Endothelial cell of umbilical vein (primary cell): ENCODE measurements at regions not wholly inside any gene's neighbourhood (a gene's known extent, or its start where the extent isn't known, plus 50 kb on each side); places are given as distances from the start of the nearest gene placed in this dataset.

Source experiments
- BruUV-seq: library from RNA; stranded (reverse); fragments of 400-500 nt; replicated peaks from 2 replicates; lab custom pipeline; 2021; lab: Mats Ljungman, UMichigan
- CTCF ChIA-PET: fragments of 300-600, 350-600 bp; sonication (Branson Sonifier 250); formaldehyde crosslinking; loops from one replicate; lab custom pipeline; 2021; ENCODE audit warnings: antibody characterized with exemption, inconsistent platforms; lab: Charles Lee
- POLR2A ChIA-PET: fragments of 300-600, 350-600 bp; sonication (Branson Sonifier 250); formaldehyde crosslinking; loops from one replicate; lab custom pipeline; 2021; ENCODE audit warnings: antibody characterized with exemption, inconsistent platforms; lab: Charles Lee
- DNase-seq: peaks from one replicate; pipeline ENCODE4 v3.0.0-alpha.2; 2011; ENCODE audit warnings: low read depth, low spot score
- FAIRE-seq: peaks from 2 replicates; lab custom pipeline; 2011; peaks lifted over from hg19 to GRCh38; lab: Jason Lieb, UNC
- H2AFZ ChIP-seq: 2 replicates; pipeline ENCODE4 v1.6.0; 2012; ENCODE audit warnings: low read depth, low read length, control low read depth, inconsistent platforms
- H3K27ac ChIP-seq: 2 replicates; pipeline ENCODE4 v1.5.1; 2011; ENCODE audit warnings: low read depth, mild to moderate bottlenecking, control low read depth, low read length, moderate library complexity; ENCODE audit not compliant: insufficient read depth
- H3K27me3 ChIP-seq, 2 experiments: 2 replicates each; pipeline versions ENCODE4 v1.6.0 to v1.6.1; 2011; ENCODE audit warnings: low read length in 2 of 2, mixed read lengths in 1 of 2; ENCODE audit not compliant: control insufficient read depth in 2 of 2, insufficient read depth in 2 of 2
- H3K36me3 ChIP-seq, 2 experiments: 2 replicates in 1 of 2; 3 replicates in 1 of 2; pipeline ENCODE4 v1.5.1; 2011; ENCODE audit warnings: low read length in 2 of 2, mild to moderate bottlenecking in 1 of 2, moderate library complexity in 1 of 2; ENCODE audit not compliant: control insufficient read depth in 2 of 2, insufficient read depth in 2 of 2; ENCODE audit errors: extremely low read depth in 1 of 2
- H3K4me1 ChIP-seq: 3 replicates; pipeline ENCODE4 v1.5.1; 2011; ENCODE audit warnings: mild to moderate bottlenecking, low read length; ENCODE audit not compliant: control insufficient read depth, insufficient read depth; ENCODE audit errors: extremely low read depth
- H3K4me2 ChIP-seq: 2 replicates; pipeline ENCODE4 v1.6.1; 2011; ENCODE audit warnings: low read length, control low read depth, mixed read lengths; ENCODE audit not compliant: insufficient read depth
- H3K4me3 ChIP-seq, 3 experiments: fragments of 200-600 bp in 1 of 3; sonication (generic), shearing (Covaris generic) in 1 of 3; replicated peaks in 1 of 3; 2 replicates each; pipeline ENCODE4 v1.5.1; 2011 to 2016; ENCODE audit warnings: control low read depth in 3 of 3, low read length in 3 of 3, mild to moderate bottlenecking in 2 of 3, inconsistent platforms in 1 of 3, low read depth in 1 of 3, moderate library complexity in 1 of 3; ENCODE audit not compliant: insufficient read depth in 1 of 3
- H3K79me2 ChIP-seq: 2 replicates; pipeline ENCODE4 v1.6.0; 2012; ENCODE audit warnings: low read length, inconsistent platforms; ENCODE audit not compliant: control insufficient read depth, insufficient read depth
- H3K9ac ChIP-seq: replicated peaks from 2 replicates; pipeline ENCODE3; 2011; ENCODE audit warnings: low read length, control low read depth; ENCODE audit not compliant: insufficient read depth; ENCODE audit errors: extremely low read depth
- H3K9me1 ChIP-seq: replicated peaks from 3 replicates; pipeline ENCODE4 v1.6.0; 2011; ENCODE audit warnings: mild to moderate bottlenecking, low read length; ENCODE audit not compliant: control insufficient read depth, insufficient read depth; ENCODE audit errors: extremely low read depth
- H3K9me3 ChIP-seq: replicated peaks from 2 replicates; pipeline ENCODE4 v1.5.1; 2012; ENCODE audit warnings: low read length, inconsistent platforms; ENCODE audit not compliant: control insufficient read depth, insufficient read depth
- H4K20me1 ChIP-seq: replicated peaks from 2 replicates; pipeline ENCODE3; 2011; ENCODE audit warnings: mild to moderate bottlenecking, low read length; ENCODE audit not compliant: control insufficient read depth, insufficient read depth; ENCODE audit errors: extremely low read depth
- CTCF ChIP-seq, 2 donors: IDR thresholded peaks; 1 replicate in 1 of 2; 2 replicates in 1 of 2; pipeline ENCODE4 v1.5.1; 2011; ENCODE audit warnings: low read length in 2 of 2, mild to moderate bottlenecking in 2 of 2, moderate library complexity in 2 of 2, control low read depth in 1 of 2, inconsistent platforms in 1 of 2, low read depth in 1 of 2; ENCODE audit not compliant: insufficient read depth in 1 of 2; ENCODE audit errors: extremely low read depth in 1 of 2
- EZH2 ChIP-seq: IDR thresholded peaks from 2 replicates; pipeline ENCODE4 v1.6.1; 2012; ENCODE audit warnings: borderline replicate concordance, low read depth, mild to moderate bottlenecking, moderate library complexity, low read length, inconsistent platforms; ENCODE audit not compliant: severe bottlenecking
- FOS ChIP-seq: IDR thresholded peaks from 2 replicates; pipeline ENCODE4 v1.6.1; 2011; ENCODE audit warnings: mild to moderate bottlenecking, low read length, moderate library complexity, borderline replicate concordance; ENCODE audit not compliant: insufficient read depth
- GATA2 ChIP-seq: IDR thresholded peaks from 2 replicates; pipeline ENCODE4 v1.7.0; 2011; ENCODE audit warnings: low read depth, mild to moderate bottlenecking, moderate library complexity, mixed read lengths, low read length; ENCODE audit not compliant: insufficient read length, insufficient read depth
- JUN ChIP-seq: IDR thresholded peaks from 2 replicates; pipeline ENCODE4 v1.6.1; 2011; ENCODE audit warnings: borderline replicate concordance, low read depth; ENCODE audit not compliant: insufficient read length, insufficient read depth
- MAX ChIP-seq: IDR thresholded peaks from 2 replicates; pipeline ENCODE4 v1.6.1; 2011; ENCODE audit not compliant: insufficient read depth, insufficient read length
- MYC ChIP-seq: IDR thresholded peaks from one replicate; pipeline ENCODE4 v1.6.1; 2011; ENCODE audit warnings: mild to moderate bottlenecking, low read depth, low read length
- POLR2A ChIP-seq: IDR thresholded peaks from 2 replicates; pipeline ENCODE4 v1.6.1; 2012; ENCODE audit warnings: low read depth, mild to moderate bottlenecking, control low read depth, low read length
- POLR2AphosphoS5 ChIP-seq: IDR thresholded peaks from 2 replicates; pipeline ENCODE4 v1.6.1; 2012; ENCODE audit warnings: low read depth, mild to moderate bottlenecking, control low read depth, low read length, moderate library complexity; ENCODE audit not compliant: insufficient read depth
- dilution Hi-C: fragments of 300-500 bp; cut with MboI; formaldehyde crosslinking; loops from one replicate; pipeline ENCODE4 v1.15.0; 2019; ENCODE audit warnings: low sequenced_read_pairs; ENCODE audit not compliant: extremely low pct_ligation_motif_present
- intact Hi-C: fragments of 100-400 bp; cut with micrococcal nuclease; formaldehyde crosslinking; loops from one replicate; pipeline ENCODE4 v1.10.0; 2022

DNA sequence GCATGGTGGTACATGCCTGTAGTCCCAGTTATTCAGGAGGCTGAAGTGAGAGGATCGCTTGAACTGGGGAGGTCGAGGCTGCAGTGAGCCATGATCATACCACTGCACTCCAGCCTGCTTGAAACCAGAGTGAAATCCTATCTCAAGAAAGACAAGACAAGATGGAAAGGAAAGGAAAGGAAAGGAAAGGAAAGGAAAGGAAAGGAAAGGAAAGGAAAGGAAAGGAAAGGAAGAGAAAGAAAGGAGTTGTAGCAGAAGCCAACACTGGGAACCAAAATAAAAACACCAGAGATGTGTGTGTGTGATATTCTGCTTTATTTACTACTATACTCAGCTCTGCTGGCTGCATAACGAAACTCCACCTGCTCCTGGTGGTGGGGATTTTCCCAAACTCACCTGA lies 115.3 kb downstream of the DRD1 start:
- H4K20me1 ChIP-seq = no peaks in the 10 kb centered on the region
- H3K27ac ChIP-seq = no peak overlapping the region
- intact Hi-C loops = no loop called here
- dilution Hi-C loops = no loop called here
- no peak overlapping the region for H3K9ac ChIP-seq
- DNase-seq (no peak), FAIRE-seq (no peak)
- no peaks in the 10 kb centered on the region for H3K27me3 ChIP-seq
- H3K79me2 ChIP-seq = no peaks in the 10 kb centered on the region
- no peak overlapping the region for H3K4me2 ChIP-seq
- no peaks in the 10 kb centered on the region for H3K4me1 ChIP-seq
- no peak for TF ChIP-seq CTCF (IDR thresholded peaks at IDR 0.05; ENCODE audit: extremely low read depth in 1 of 2, insufficient read depth in 1 of 2, low read depth in 1 of 2, low read length in 2 of 2)
- no peak for TF ChIP-seq FOS
- TF ChIP-seq GATA2 = no peak
- TF ChIP-seq EZH2 = no peak
- no peak for TF ChIP-seq MYC
- TF ChIP-seq MAX = no peak
- no peak for TF ChIP-seq POLR2AphosphoS5
- no peak for TF ChIP-seq JUN
- TF ChIP-seq POLR2A = no peak
- ChIA-PET POLR2A (no interaction called here), CTCF (no interaction called here)
- no peak overlapping the region for H3K4me3 ChIP-seq
- H3K9me1 ChIP-seq = no peaks in the 10 kb centered on the region
- no peaks in the 10 kb centered on the region for H3K36me3 ChIP-seq
- peaks cover 4% of the 10 kb centered on the region for H3K9me3 ChIP-seq
- no TSS peak for BruUV-seq
- H2AFZ ChIP-seq = no peak overlapping the region
